Tibial nerve (tissue), 4 donors: ENCODE measurements at regions not wholly inside any gene's neighbourhood (a gene's known extent, or its start where the extent isn't known, plus 50 kb on each side); places are given as distances from the start of the nearest gene placed in this dataset.

Source experiments
- EP300 ChIP-seq, 2 donors: sonication (generic); formaldehyde crosslinking; IDR thresholded peaks; one replicate each; pipeline ENCODE4 v1.6.1; 2017; ENCODE audit warnings: antibody characterized with exemption in 2 of 2, mild to moderate bottlenecking in 1 of 2
- POLR2A ChIP-seq, 2 donors: fragments of 450-650 bp; IDR thresholded peaks; one replicate each; pipeline ENCODE4 v1.6.1; 2017; ENCODE audit warnings: antibody characterized with exemption in 2 of 2, mild to moderate bottlenecking in 2 of 2, moderate library complexity in 2 of 2
- TF ChIP-seq, protein P1 (sequence below), 5 experiments: fragments of 200-600 bp in 3 of 5; fragments of 450-650 bp in 2 of 5; sonication (generic) in 3 of 5; IDR thresholded peaks; one replicate each; pipeline ENCODE4 v1.5.1; 2016 to 2019; ENCODE audit warnings: antibody characterized with exemption in 5 of 5, mild to moderate bottlenecking in 3 of 5, moderate library complexity in 2 of 5

DNA sequence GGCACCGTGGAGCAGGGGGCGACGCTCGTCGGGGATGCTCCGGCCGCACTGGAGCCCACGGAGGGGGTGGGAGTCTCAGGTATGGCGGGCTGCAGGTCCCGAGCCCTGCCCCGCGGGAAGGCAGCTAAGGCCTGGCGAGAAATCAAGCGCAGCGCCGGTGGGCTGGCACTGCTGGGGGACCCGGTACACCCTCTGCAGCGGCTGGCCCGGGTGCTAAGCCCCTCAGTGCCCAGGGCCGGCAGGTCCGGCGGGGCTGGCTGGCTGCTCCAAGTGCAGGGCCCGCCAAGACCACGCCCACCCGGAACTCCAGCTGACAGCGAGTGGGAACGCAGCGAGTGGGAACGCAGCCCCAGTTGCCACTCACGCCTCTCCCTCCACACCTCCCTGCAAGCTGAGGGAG, 676.4 kb downstream of the SI start:
- TF ChIP-seq, protein P1, sequence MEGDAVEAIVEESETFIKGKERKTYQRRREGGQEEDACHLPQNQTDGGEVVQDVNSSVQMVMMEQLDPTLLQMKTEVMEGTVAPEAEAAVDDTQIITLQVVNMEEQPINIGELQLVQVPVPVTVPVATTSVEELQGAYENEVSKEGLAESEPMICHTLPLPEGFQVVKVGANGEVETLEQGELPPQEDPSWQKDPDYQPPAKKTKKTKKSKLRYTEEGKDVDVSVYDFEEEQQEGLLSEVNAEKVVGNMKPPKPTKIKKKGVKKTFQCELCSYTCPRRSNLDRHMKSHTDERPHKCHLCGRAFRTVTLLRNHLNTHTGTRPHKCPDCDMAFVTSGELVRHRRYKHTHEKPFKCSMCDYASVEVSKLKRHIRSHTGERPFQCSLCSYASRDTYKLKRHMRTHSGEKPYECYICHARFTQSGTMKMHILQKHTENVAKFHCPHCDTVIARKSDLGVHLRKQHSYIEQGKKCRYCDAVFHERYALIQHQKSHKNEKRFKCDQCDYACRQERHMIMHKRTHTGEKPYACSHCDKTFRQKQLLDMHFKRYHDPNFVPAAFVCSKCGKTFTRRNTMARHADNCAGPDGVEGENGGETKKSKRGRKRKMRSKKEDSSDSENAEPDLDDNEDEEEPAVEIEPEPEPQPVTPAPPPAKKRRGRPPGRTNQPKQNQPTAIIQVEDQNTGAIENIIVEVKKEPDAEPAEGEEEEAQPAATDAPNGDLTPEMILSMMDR (IDR thresholded peaks at IDR 0.05), result no peak
- TF ChIP-seq EP300 (IDR thresholded peaks at IDR 0.05) (no peak), POLR2A (IDR thresholded peaks at IDR 0.05) (no peak)
